ENCODE measurements at regions not wholly inside any gene's neighbourhood (a gene's known extent, or its start where the extent isn't known, plus 50 kb on each side); places are given as distances from the start of the nearest gene placed in this dataset.

GRCh38 chr4:32485956-32486355 lies 1765.8 kb downstream of the PCDH7 start:
- TF ChIP-seq, protein P1, sequence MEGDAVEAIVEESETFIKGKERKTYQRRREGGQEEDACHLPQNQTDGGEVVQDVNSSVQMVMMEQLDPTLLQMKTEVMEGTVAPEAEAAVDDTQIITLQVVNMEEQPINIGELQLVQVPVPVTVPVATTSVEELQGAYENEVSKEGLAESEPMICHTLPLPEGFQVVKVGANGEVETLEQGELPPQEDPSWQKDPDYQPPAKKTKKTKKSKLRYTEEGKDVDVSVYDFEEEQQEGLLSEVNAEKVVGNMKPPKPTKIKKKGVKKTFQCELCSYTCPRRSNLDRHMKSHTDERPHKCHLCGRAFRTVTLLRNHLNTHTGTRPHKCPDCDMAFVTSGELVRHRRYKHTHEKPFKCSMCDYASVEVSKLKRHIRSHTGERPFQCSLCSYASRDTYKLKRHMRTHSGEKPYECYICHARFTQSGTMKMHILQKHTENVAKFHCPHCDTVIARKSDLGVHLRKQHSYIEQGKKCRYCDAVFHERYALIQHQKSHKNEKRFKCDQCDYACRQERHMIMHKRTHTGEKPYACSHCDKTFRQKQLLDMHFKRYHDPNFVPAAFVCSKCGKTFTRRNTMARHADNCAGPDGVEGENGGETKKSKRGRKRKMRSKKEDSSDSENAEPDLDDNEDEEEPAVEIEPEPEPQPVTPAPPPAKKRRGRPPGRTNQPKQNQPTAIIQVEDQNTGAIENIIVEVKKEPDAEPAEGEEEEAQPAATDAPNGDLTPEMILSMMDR (conservative IDR thresholded peaks at IDR 0.05 in 1 of 2, IDR thresholded peaks at IDR 0.05 in 1 of 2; ENCODE audit: low read depth in 1 of 2, low read length in 2 of 2) = no peak
- no peak for TF ChIP-seq EZH2 (IDR thresholded peaks at IDR 0.05; ENCODE audit: low read length, missing control alignments)

All from fibroblast of lung (primary cell).